AG10803 (cell line): ENCODE measurements at regions not wholly inside any gene's neighbourhood (a gene's known extent, or its start where the extent isn't known, plus 50 kb on each side); places are given as distances from the start of the nearest gene placed in this dataset.

Source experiments
- DNase-seq: peaks from one replicate; pipeline ENCODE4 v3.0.0; 2010; ENCODE audit warnings: low read depth
- H3K4me3 ChIP-seq: 2 replicates; pipeline ENCODE4 v1.5.1; 2011; ENCODE audit warnings: mild to moderate bottlenecking, low read length, control low read depth
- TF ChIP-seq, protein P1 (sequence below): conservative IDR thresholded peaks from 2 replicates; pipeline ENCODE4 v1.5.1; 2011; ENCODE audit warnings: mild to moderate bottlenecking, low read length, control low read depth, inconsistent platforms

DNA sequence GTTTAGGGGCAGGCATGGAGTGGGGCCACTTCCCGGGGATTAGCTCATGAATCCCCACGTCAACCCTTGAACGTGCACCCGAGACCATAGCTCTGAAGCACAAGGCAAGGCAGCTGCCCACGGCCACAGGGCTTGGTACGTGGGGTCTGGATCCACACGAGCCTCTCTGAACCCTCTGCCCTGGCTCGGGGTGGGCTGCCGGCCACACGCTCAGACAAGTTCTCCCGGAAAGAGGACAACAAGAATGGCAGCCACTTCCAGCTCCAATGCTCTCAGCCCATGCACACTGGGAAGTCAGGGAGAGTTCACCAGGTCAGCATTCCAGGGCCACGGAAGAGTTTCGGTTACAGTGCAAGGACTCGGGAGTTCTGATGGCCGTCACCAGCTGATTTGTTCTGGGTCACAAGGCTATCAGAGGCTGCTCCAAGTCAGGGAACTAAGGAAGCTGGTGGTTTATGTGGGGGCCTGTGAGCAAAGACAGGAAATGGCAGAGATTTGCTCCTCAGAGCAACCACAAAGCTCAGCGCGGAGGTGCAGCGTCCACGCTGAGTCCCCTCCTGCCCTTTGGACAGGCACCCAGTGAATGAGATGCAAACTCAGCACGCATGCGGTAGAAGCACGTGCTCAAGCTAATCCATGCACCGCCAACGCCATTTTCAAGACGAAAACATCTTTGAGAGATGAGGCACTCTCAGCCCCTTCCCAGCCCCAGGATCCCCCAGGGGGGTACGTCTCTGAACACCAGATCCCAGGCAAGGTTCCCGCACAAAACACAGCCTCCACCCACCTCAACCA, 356.4 kb downstream of the FOXL1 start:
- DNase-seq: no peak
- TF ChIP-seq, protein P1, sequence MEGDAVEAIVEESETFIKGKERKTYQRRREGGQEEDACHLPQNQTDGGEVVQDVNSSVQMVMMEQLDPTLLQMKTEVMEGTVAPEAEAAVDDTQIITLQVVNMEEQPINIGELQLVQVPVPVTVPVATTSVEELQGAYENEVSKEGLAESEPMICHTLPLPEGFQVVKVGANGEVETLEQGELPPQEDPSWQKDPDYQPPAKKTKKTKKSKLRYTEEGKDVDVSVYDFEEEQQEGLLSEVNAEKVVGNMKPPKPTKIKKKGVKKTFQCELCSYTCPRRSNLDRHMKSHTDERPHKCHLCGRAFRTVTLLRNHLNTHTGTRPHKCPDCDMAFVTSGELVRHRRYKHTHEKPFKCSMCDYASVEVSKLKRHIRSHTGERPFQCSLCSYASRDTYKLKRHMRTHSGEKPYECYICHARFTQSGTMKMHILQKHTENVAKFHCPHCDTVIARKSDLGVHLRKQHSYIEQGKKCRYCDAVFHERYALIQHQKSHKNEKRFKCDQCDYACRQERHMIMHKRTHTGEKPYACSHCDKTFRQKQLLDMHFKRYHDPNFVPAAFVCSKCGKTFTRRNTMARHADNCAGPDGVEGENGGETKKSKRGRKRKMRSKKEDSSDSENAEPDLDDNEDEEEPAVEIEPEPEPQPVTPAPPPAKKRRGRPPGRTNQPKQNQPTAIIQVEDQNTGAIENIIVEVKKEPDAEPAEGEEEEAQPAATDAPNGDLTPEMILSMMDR: no peak
- no peak overlapping the region for H3K4me3 ChIP-seq

DNA sequence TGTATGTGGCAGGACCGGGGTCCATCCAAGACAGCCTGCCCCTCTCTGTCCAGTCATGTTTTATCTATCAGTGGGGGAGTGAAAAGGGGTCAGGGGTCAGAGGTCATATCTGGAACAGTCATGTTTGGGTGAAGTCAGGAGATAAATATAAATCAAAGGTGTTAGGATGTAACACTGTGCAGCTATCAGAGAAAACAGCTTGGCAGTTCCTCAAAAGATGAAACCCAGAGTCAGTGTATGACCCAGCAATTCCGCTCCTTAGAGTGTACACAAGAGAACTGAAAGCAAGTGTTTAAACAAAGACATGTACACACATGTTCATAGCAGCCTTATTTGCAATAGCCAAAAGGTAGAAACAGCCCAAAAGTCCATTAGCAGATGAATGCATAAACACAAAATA, 361.3 kb downstream of the FOXL1 start:
- DNase-seq: no peak
- TF ChIP-seq, protein P1: no peak
- no peak overlapping the region for H3K4me3 ChIP-seq

DNA sequence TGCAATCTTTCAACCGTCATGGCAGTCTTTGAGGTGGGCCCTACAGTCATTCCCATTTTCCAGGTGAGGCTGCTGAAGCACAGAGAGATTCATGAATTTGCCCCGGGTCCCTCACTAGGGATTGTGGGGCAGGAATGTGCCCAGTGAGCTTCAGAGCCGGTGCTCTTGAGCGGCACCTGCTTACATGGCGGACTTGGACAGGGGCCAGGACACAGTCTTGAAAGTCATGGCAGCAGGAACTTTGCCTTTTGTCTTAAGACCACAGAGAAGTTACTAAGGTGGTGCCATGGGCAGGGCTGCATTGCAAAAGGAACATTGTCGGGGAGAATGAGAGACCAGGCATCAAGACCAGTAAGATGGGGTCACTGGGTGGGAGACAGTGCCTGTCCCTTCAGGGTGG, 363.4 kb downstream of the FOXL1 start:
- no peak for DNase-seq
- TF ChIP-seq, protein P1: no peak
- no peak overlapping the region for H3K4me3 ChIP-seq

- TF ChIP-seq, protein P1: no peak
- peak; percentile 94 for DNase-seq
- no peak overlapping the region for H3K4me3 ChIP-seq
Observed at GRCh38 chr16:86942151-86943051, 364.1 kb downstream of the FOXL1 start.

- no peak for DNase-seq
- no peak overlapping the region for H3K4me3 ChIP-seq
- TF ChIP-seq, protein P1: no peak
Observed at GRCh38 chr16:86945166-86945900, 367.0 kb downstream of the FOXL1 start.

DNA sequence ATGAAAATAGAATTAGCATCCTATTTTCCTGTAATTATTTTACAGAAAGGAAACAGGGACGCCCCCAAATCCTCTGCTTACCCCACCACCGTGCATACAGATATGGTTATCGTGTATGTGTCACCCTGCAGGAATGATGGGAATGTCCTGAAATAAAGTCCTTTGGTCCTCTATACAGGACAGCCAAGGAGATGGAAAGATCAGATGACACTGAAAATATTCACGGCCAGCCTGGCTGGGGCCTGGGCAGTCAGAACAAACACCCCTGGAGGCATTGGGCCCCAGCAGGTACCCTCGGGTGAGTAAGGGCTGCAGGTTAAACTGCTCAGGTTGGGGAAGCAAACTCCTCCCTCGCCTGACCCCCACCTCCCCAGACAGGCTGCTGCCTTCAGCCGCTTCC, 368.0 kb downstream of the FOXL1 start:
- DNase-seq: peak; percentile 28
- TF ChIP-seq, protein P1: no peak
- no peak overlapping the region for H3K4me3 ChIP-seq
